Ishikawa (cell line): ENCODE measurements at regions not wholly inside any gene's neighbourhood (a gene's known extent, or its start where the extent isn't known, plus 50 kb on each side); places are given as distances from the start of the nearest gene placed in this dataset.

Experiments
- CEBPB ChIP-seq: IDR thresholded peaks from 2 replicates; pipeline ENCODE4 v1.6.1; 2012
- CREB1 ChIP-seq: IDR thresholded peaks from 2 replicates; pipeline ENCODE4 v1.6.1; 2012; ENCODE audit warnings: low read depth
- EGR1 ChIP-seq: IDR thresholded peaks from 2 replicates; pipeline ENCODE4 v1.6.1; 2012
- EP300 ChIP-seq: IDR thresholded peaks from 2 replicates; pipeline ENCODE4 v1.6.1; 2012; ENCODE audit warnings: borderline replicate concordance
- FOXM1 ChIP-seq: IDR thresholded peaks from 2 replicates; pipeline ENCODE4 v1.6.1; 2012; ENCODE audit warnings: low read depth, borderline replicate concordance
- MAX ChIP-seq: IDR thresholded peaks from 2 replicates; pipeline ENCODE4 v1.6.1; 2012
- NFIC ChIP-seq: IDR thresholded peaks from 2 replicates; pipeline ENCODE4 v1.6.1; 2012
- RAD21 ChIP-seq: IDR thresholded peaks from 2 replicates; pipeline ENCODE4 v1.6.1; 2012; ENCODE audit warnings: low read depth
- REST ChIP-seq: IDR thresholded peaks from 2 replicates; pipeline ENCODE4 v1.6.1; 2012; ENCODE audit warnings: low read depth, mild to moderate bottlenecking
- TAF1 ChIP-seq: IDR thresholded peaks from 2 replicates; pipeline ENCODE4 v1.6.1; 2012; ENCODE audit warnings: low read depth, mild to moderate bottlenecking
- TCF12 ChIP-seq: IDR thresholded peaks from 2 replicates; pipeline ENCODE4 v1.6.1; 2012; ENCODE audit warnings: low read depth
- TEAD4 ChIP-seq: IDR thresholded peaks from 2 replicates; pipeline ENCODE4 v1.6.1; 2012
- YY1 ChIP-seq: IDR thresholded peaks from 2 replicates; pipeline ENCODE4 v1.6.1; 2012; ENCODE audit warnings: low read depth
- ZBTB7A ChIP-seq: IDR thresholded peaks from 2 replicates; pipeline ENCODE4 v1.6.1; 2012; ENCODE audit warnings: low read depth
- TF ChIP-seq, protein P1 (sequence below): IDR thresholded peaks from 2 replicates; pipeline ENCODE4 v1.6.1; 2012

DNA sequence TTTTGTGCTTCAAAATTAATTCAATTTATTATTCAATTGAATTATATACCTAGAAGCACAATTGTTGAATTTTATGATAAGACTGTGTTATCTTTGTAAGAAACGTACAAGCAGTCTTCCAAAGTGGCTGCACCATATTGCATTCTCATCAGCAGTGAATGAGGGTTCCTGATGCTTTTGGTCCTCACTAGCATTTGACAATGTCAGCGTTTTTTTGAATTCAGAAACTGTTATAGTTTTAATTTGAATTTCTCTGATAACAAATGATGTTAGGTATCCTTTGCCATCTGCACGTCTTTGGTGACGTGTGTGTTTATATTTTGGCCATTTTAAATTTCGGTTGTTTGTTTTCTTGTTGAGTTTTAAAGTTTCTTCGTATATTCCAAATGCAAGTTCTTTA lies 553.0 kb upstream of the ZP4 start:
- TF ChIP-seq TAF1 (no peak), CREB1 (no peak), MAX (no peak), FOXM1 (no peak), RAD21 (no peak), TCF12 (no peak), EP300 (no peak), EGR1 (no peak), YY1 (no peak)
- TF ChIP-seq, protein P1, sequence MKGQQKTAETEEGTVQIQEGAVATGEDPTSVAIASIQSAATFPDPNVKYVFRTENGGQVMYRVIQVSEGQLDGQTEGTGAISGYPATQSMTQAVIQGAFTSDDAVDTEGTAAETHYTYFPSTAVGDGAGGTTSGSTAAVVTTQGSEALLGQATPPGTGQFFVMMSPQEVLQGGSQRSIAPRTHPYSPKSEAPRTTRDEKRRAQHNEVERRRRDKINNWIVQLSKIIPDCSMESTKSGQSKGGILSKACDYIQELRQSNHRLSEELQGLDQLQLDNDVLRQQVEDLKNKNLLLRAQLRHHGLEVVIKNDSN, result no peak

GRCh38 chr1:238439511-238439910 lies 548.8 kb upstream of the ZP4 start:
- TF ChIP-seq REST (no peak), EGR1 (no peak), TEAD4 (no peak), NFIC (no peak), TAF1 (no peak), TCF12 (no peak), ZBTB7A (no peak), CEBPB (no peak), RAD21 (no peak)

- TF ChIP-seq TCF12, result no peak
- TF ChIP-seq MAX, result no peak
- TF ChIP-seq CEBPB, result no peak
- no peak for TF ChIP-seq EP300
- TF ChIP-seq CREB1, result no peak
- TF ChIP-seq YY1, result no peak
- no peak for TF ChIP-seq RAD21
- no peak for TF ChIP-seq EGR1
- TF ChIP-seq TAF1, result no peak
Observed at GRCh38 chr1:238438311-238439270, 547.9 kb upstream of the ZP4 start.

DNA sequence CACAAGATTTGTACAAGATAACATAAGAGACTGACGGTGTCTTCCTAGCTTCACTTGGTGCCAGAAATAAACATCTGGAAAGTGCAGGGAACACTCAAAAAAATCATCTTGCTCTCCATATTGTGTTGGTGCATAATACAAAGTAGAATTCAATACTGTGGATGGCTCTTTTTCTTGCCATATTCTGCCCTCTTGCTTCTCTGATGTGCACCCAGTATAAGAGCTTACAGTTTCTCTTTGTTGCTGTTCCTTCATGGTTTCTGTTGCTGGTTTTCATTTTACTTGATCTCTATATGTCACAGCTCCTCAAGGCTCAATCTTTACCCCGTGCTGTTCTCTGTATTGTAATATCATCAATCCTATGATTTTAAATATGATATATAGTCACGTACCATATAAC lies 528.5 kb upstream of the ZP4 start:
- TF ChIP-seq MAX (no peak), EGR1 (no peak), EP300 (no peak), YY1 (no peak), REST (no peak), RAD21 (no peak), NFIC (no peak), TEAD4 (no peak), TCF12 (no peak), TAF1 (no peak), CREB1 (no peak), CEBPB (no peak), ZBTB7A (no peak), FOXM1 (no peak)
- TF ChIP-seq, protein P1, result no peak

DNA sequence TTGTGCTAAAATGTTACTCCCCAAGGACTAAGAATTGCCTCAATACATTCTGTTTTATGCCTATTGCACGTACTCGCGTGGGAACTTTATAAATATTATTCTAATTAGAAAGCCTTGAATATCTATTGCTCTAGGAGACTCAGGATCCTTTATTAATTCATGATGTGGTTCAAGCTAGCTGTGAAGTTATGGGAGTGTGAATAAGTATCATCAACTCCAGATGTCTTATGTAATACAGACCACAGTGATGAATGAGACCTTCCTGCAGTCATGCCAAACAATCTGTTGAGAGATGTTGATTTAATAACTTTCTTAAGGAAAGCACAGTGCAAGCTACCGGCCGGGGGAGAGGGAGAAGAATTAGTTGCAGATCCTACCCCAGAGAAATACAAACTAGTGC lies 519.2 kb upstream of the ZP4 start:
- TF ChIP-seq EP300, result no peak
- no peak for TF ChIP-seq CREB1
- TF ChIP-seq, protein P1, result no peak
- TF ChIP-seq RAD21, result no peak
- no peak for TF ChIP-seq TCF12
- TF ChIP-seq CEBPB, result no peak
